HG03139 (cell line): ENCODE measurements at regions not wholly inside any gene's neighbourhood (a gene's known extent, or its start where the extent isn't known, plus 50 kb on each side); places are given as distances from the start of the nearest gene placed in this dataset.
"Not testable (repeated sequence)": the region's sequence is repeated elsewhere in the genome, so short reads cannot be mapped to it uniquely, and the experiment has no call there.

Experiments used
- ATAC-seq: cut with Tn5 transposase; IDR thresholded peaks from one replicate; pipeline ENCODE4 v1.9.1; 2021; ENCODE audit not compliant: unreplicated experiment

DNA sequence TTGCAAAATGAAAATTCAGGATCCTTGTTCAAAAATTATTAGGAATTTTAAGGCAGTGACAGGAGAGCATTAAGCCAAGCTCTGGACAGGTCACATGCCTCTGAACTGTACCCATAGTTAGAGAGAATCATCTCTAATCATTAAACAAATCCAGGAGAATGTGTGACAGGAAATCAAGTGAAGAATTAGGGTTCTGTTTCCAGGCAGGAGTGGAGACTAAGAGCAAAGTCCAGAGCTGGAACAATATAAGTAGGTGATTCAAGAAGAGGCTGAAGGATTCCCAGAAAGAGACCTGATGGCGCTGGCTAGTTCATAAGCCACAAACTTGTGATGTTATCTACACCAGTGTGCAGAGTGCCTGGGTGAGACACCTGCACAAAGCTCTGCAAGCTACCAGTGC lies 104.6 kb upstream of the PRKG2 start:
- no peak for ATAC-seq

DNA sequence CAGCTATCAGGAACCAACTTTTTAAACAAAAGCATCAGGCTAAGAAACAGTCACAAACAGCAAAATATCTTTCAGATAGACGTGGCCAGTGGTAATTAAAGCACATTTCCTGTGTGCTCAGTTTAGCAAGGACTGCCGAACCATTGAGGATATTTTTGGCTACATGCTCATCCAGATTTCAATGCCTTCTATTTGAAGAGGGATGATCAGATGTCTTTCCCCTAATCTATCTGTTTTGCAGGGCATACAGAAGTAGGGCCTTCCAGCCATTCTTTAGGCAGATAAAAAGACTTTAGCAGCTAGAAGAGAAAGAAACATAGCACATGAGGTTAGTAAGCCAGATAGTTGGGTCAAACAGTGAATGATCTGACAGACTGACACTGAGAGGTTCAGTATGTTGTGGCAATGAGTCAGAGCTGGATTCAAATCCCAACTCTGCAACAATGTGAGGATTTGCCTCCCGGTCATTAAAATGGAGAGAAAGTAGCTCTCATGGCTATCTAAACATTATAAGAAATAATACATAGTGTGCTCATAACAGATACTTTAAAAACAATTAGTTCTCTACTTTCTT lies 100.0 kb upstream of the PRKG2 start:
- ATAC-seq, result no peak

DNA sequence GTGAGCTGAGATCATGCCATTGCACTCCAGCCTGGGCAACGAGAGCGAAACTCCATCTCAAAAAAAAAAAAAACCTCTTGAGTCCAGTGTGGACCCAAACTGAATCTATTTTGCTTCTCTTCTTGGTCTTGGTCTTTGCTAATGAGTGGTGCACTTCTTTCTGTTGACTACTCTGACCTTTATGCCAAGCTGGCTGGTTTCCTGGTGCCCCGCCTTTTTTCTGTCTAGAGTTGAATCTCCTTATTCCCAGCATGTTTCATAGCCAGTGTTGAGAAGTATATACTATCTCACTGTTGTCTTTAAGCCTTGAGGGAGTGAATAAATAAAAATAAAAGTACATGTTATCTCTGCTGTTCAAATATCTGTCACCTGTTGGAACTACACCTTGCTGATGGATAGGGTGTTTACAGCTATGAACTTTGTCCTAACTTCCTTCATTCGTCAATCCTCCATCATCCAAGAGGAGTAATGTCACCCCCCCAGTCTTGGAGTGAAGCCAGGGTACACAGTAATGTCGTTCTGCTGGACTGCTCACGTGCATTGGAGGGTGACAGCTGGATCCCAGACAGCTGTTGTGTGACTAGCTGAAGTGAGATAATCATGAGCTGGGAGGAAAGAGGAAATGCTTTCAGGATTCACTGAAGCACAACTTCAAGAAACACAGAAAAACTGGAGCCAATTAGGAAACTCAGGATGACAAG lies 99.3 kb upstream of the PRKG2 start:
- no peak for ATAC-seq

DNA sequence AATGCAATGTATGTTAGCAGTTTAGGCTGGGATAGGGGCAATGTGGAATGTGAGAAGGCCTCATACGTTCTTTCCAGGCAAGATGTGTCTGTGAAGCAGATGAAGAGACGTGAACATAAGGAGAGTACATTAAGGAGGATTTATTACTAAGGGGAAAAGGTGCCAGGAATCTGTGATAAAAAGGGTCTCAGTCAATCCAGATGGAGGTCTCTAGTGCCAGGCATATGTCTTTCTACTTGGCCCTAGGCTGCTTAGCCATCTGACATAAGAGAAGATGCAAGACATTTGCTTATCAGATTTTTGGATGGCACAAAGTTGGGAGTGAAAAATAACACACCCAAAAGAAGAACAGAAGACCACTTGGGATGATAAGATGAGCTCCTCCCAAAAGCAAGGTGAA lies 93.0 kb upstream of the PRKG2 start:
- ATAC-seq, result no peak

DNA sequence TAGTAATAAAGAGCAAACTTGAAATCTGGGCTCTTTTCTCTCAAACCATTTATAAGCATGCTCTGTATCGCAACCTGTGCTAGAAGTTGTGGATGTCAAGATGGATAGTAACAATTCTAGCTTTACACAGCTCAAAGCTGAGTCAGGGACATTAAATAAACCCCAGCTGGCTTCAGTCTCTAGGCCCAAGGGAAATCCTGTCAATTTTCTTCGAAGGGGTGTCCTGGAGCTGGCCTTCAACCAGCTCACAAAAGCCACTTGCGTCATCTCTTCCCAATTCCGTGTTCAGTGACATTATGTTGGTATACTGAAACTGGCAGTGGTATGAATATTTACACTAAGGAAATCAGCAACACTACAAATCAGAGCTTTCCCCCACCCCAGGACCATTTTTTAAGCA lies 89.8 kb upstream of the PRKG2 start:
- ATAC-seq, result no peak

DNA sequence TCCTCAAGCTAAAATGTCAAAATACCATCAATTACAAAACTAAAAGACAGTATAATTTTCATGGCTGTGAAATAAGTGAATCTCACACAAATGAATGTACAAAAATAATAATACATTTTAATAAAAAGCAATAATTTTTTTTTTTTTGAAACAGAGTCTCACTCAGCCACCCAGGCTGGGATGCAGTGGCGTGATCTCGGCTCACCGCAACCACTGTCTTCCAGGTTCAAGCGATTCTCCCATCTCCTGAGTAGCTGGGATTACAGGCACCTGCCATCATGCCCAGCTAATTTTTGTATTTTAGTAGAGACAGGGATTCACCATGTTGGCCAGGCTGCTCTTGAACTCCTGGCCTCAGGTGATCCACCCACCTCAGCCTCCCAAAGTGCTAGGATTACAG lies 85.3 kb upstream of the PRKG2 start:
- not testable (repeated sequence) for ATAC-seq

DNA sequence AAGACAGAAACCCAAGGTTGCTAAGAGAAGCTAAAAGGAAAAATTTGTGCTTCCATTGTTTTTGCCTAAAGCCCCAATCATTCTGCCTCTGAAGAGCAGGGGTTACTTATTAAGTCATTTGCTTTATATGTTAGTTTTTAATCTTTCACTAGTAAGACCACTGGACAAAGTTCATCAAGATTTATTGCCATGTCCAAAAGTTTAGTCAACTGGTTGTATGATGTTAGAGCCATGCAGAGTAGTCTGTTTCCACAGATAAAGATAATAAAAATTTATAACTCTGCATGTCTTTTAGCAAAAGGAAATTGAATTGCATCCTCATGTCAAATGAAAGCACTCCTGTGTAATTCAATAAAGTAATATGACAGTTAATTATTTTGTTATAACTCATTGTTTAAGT lies 75.8 kb upstream of the PRKG2 start:
- ATAC-seq, result no peak

DNA sequence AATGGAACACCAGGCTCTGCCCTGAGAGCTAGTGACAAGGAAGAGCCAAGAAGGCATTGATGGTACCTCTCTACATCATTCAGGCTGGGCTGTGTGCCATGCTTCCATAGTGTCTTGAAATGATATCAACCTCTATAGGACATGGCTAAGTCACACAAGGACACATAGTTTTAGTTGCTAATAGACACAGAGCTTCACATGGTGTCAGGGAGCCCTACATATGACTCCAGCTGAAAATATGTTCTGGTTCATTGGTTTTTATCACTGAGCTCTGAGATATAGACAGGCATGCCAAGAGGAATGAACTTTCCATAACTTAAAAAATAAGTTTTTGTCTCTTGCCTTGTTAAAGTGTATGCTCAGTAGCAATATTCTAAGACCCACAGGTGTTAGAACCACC lies 72.1 kb upstream of the PRKG2 start:
- no peak for ATAC-seq

DNA sequence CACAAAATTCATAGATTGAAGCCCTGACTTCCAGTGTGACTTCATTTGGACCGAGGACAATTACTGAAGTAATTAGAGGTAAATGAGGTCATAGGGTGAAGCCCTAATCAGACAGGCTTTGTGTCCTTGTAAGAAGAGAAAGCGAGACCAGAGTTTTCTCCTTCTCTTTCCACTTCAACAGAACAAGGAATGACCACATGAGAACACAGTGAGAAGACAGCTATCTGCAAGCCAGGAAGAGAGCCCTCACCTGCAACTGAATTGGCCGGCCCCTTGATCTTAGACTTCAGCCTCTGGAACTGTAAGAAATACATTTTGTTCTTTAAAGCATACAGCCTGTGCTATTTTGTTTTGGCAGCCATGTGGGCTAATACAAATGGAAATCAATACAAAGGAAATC lies 67.1 kb upstream of the PRKG2 start:
- no peak for ATAC-seq

DNA sequence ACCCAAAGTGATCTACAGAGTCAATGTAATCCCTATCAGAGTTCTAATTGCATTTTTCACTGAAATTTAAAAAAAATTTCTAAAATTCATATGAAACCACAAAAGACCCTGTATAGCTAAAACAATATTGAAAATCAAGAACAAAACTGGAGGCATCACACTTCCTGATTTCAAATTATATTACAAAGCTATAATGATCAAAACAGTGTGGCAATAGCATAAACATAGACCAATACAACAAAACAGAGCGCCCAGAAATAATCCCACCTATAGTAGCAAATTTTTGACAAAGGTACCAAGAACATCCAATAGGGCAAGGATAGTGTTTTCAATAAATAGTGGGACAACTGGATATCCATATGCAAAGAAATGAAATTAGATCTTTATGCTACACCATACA lies 59.4 kb upstream of the PRKG2 start:
- ATAC-seq, result no peak

DNA sequence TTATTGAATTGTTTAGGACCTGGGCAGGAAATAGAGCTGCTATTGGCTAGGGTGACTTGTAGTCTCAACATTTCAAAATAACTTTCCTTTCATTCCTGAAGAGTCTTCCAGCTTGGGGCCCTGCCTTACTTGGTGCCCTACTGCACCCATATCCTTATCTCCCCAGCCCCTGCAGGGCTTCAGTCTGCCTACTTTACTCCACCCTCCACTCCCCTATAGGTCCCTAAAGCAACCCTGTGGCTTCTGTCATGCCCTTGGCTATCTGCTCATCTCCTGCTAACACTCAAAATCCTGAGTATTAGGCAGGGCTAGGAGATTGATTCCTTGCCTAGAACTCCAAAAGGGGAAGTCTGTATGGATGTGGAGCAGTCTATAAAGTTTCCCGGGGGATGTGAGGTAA lies 57.6 kb upstream of the PRKG2 start:
- no peak for ATAC-seq
